ENCODE measurements at regions not wholly inside any gene's neighbourhood (a gene's known extent, or its start where the extent isn't known, plus 50 kb on each side); places are given as distances from the start of the nearest gene placed in this dataset.

DNA sequence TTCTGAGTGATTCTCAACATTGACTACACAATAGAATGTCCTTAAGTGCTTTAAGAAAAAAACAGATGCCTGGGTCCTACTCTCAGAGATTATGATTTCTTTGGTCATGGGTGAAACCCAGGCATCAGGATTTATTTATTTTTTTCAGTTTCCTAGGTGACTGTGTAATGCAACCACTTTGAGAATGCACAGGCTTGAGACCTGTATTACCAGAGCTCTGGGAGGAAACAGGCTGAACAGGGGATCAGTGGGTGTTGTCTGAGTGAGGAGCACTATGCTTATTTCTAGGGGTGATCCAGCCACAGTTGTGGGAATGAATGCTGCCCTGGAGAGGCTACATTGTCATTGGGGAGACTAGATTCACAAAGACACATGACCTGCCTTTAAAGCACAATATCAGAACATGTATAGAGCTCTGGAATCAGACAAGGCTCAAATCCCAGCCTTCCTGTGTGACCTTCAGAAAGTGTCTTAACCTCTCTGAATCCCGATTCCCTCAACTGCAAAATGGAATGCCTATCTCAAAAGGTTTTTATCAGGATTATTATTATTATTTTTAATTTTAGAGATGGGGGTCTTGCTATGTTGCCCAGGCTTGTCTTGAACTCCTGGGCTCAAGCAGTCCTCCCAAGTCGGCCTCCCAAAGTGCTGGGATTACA is 61.6 kb upstream of the PRPS1 start:
- TF ChIP-seq YY1 (IDR thresholded peaks at IDR 0.05; ENCODE audit: low read depth): no peak
- no peak for TF ChIP-seq ZBTB7A (IDR thresholded peaks at IDR 0.05; ENCODE audit: low read depth)
- no peak for TF ChIP-seq CREB1 (IDR thresholded peaks at IDR 0.05; ENCODE audit: low read depth)

DNA sequence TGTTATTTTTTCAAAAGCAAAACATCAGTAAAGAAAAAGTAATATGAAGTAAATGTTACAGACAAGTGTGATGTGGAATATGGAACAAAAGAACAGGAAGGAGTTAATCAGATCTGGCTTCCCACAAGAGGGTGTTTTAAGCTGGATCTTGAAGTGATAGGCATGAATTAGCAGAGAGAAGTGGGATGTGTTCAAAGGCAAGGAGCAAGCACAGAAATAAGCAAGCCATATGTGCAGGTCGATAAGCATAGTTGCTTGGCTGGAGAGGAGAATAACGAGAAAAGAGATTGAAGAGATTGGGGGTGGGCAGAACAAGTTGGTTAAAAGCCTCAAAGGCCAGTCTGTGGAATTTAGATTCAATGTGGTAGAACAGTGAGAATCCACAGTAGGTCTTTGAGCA is 60.9 kb upstream of the PRPS1 start:
- no peak for TF ChIP-seq FOXM1 (IDR thresholded peaks at IDR 0.05; ENCODE audit: borderline replicate concordance, low read depth)
- no peak for TF ChIP-seq EGR1 (IDR thresholded peaks at IDR 0.05)
- TF ChIP-seq RAD21 (IDR thresholded peaks at IDR 0.05; ENCODE audit: low read depth): no peak
- TF ChIP-seq TEAD4 (IDR thresholded peaks at IDR 0.05): no peak
- TF ChIP-seq, protein P1, sequence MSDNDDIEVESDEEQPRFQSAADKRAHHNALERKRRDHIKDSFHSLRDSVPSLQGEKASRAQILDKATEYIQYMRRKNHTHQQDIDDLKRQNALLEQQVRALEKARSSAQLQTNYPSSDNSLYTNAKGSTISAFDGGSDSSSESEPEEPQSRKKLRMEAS (IDR thresholded peaks at IDR 0.05): no peak
- no peak for TF ChIP-seq EP300 (IDR thresholded peaks at IDR 0.05; ENCODE audit: borderline replicate concordance)
- no peak for TF ChIP-seq CEBPB (IDR thresholded peaks at IDR 0.05)

DNA sequence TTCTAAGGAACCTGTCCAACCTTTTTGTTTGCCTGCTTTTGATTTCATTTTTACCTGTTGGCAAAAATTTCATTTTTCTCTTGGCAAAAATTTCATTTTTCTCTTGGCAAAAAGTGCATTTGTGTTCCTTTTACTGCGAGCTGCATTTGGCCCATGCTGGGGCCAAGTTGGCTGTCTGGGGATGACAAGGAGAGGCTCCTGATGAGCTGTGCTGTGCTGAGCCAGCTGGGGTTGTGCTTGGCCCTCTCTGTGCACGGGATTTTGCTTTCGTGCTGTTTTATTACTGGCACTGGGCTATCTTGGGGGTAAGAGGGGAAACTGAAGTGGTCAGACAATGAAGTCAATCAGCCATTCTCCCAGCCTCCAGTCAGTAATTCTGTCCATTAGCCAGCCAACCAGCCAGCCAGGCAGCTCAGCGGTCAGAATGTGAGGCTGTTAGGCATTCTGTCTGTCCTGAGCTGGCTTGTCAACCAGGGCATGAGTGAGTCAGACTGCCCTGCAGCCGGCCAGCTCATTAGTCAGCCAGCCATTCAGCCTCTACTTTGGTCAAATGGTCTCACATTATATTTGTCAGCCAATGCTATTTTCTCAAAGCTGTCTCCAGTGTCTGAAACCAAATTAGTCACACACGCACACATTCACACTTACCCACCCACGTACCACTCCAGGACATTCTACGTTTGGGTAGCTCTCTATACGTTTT is 56.9 kb upstream of the PRPS1 start:
- TF ChIP-seq, protein P2, sequence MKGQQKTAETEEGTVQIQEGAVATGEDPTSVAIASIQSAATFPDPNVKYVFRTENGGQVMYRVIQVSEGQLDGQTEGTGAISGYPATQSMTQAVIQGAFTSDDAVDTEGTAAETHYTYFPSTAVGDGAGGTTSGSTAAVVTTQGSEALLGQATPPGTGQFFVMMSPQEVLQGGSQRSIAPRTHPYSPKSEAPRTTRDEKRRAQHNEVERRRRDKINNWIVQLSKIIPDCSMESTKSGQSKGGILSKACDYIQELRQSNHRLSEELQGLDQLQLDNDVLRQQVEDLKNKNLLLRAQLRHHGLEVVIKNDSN (IDR thresholded peaks at IDR 0.05): no peak
- TF ChIP-seq TCF12 (IDR thresholded peaks at IDR 0.05; ENCODE audit: low read depth) (no peak), TEAD4 (IDR thresholded peaks at IDR 0.05) (no peak), FOXM1 (IDR thresholded peaks at IDR 0.05; ENCODE audit: borderline replicate concordance, low read depth) (no peak), NFIC (IDR thresholded peaks at IDR 0.05) (no peak), RAD21 (IDR thresholded peaks at IDR 0.05; ENCODE audit: low read depth) (no peak), CREB1 (IDR thresholded peaks at IDR 0.05; ENCODE audit: low read depth) (no peak), CEBPB (IDR thresholded peaks at IDR 0.05) (no peak), TAF1 (IDR thresholded peaks at IDR 0.05; ENCODE audit: low read depth) (no peak), EGR1 (IDR thresholded peaks at IDR 0.05) (no peak), YY1 (IDR thresholded peaks at IDR 0.05; ENCODE audit: low read depth) (no peak), EP300 (IDR thresholded peaks at IDR 0.05; ENCODE audit: borderline replicate concordance) (no peak), ZBTB7A (IDR thresholded peaks at IDR 0.05; ENCODE audit: low read depth) (no peak)
- TF ChIP-seq, protein P1 (IDR thresholded peaks at IDR 0.05): no peak

DNA sequence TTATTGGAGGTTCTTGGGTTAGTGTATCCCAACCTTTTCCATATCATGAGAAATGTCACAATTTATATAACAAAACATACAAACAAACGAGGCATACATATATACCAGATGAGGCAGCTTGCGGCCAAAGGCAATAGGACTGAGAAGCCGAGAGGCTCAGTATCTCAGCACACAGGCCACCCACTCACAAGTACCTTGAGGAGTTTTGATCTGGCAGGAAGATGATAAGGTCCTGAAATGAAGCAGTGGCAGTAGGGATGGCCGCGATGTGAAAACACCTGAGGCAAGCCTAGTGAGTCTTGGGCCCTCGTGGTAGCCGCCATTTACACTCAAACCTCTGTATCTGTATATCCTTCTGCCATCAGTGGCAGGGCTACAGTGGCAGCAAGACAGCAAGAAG is 55.3 kb upstream of the PRPS1 start:
- no peak for TF ChIP-seq CEBPB (IDR thresholded peaks at IDR 0.05)
- TF ChIP-seq, protein P2 (IDR thresholded peaks at IDR 0.05): no peak
- no peak for TF ChIP-seq YY1 (IDR thresholded peaks at IDR 0.05; ENCODE audit: low read depth)
- TF ChIP-seq ZBTB7A (IDR thresholded peaks at IDR 0.05; ENCODE audit: low read depth): no peak
- no peak for TF ChIP-seq TEAD4 (IDR thresholded peaks at IDR 0.05)
- TF ChIP-seq EP300 (IDR thresholded peaks at IDR 0.05; ENCODE audit: borderline replicate concordance): no peak
- no peak for TF ChIP-seq TAF1 (IDR thresholded peaks at IDR 0.05; ENCODE audit: low read depth)
- TF ChIP-seq, protein P1 (IDR thresholded peaks at IDR 0.05): no peak
- no peak for TF ChIP-seq CREB1 (IDR thresholded peaks at IDR 0.05; ENCODE audit: low read depth)
- TF ChIP-seq NFIC (IDR thresholded peaks at IDR 0.05): no peak
- TF ChIP-seq FOXM1 (IDR thresholded peaks at IDR 0.05; ENCODE audit: borderline replicate concordance, low read depth): no peak
- TF ChIP-seq, protein P3, sequence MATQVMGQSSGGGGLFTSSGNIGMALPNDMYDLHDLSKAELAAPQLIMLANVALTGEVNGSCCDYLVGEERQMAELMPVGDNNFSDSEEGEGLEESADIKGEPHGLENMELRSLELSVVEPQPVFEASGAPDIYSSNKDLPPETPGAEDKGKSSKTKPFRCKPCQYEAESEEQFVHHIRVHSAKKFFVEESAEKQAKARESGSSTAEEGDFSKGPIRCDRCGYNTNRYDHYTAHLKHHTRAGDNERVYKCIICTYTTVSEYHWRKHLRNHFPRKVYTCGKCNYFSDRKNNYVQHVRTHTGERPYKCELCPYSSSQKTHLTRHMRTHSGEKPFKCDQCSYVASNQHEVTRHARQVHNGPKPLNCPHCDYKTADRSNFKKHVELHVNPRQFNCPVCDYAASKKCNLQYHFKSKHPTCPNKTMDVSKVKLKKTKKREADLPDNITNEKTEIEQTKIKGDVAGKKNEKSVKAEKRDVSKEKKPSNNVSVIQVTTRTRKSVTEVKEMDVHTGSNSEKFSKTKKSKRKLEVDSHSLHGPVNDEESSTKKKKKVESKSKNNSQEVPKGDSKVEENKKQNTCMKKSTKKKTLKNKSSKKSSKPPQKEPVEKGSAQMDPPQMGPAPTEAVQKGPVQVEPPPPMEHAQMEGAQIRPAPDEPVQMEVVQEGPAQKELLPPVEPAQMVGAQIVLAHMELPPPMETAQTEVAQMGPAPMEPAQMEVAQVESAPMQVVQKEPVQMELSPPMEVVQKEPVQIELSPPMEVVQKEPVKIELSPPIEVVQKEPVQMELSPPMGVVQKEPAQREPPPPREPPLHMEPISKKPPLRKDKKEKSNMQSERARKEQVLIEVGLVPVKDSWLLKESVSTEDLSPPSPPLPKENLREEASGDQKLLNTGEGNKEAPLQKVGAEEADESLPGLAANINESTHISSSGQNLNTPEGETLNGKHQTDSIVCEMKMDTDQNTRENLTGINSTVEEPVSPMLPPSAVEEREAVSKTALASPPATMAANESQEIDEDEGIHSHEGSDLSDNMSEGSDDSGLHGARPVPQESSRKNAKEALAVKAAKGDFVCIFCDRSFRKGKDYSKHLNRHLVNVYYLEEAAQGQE (IDR thresholded peaks at IDR 0.05; ENCODE audit: low read depth): no peak
- TF ChIP-seq TCF12 (IDR thresholded peaks at IDR 0.05; ENCODE audit: low read depth): no peak
- no peak for TF ChIP-seq RAD21 (IDR thresholded peaks at IDR 0.05; ENCODE audit: low read depth)
- no peak for TF ChIP-seq EGR1 (IDR thresholded peaks at IDR 0.05)

DNA sequence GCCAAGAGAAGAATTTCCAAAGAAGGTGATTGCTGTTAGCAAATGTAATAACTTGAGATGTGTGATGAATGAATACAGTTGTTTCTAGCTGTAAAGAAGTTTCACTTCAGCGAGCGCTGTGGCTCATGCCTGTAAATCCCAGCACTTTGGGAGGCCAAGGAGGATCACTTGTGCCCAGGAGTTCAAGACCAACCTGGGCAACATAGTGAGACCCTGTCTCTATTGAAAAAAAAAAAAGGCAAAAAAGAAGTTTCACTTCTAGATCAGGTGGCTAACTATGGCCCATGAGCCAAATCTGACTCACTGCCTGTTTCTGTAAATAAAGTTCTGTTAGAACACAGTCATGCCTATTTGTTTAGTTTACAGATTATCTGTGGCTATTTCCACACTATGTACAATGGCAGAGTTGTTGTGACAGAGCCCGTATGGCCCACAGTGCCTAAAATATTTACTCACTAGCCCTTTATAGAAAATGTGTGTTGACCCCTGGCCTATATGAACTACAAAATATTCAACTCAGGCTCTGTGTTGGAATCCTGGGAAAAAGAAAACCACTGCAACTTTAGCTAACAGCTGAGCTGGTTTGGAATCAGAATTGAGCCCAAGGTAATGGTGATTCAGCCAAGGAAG is 54.1 kb upstream of the PRPS1 start:
- TF ChIP-seq ZBTB7A (IDR thresholded peaks at IDR 0.05; ENCODE audit: low read depth) (no peak), TCF12 (IDR thresholded peaks at IDR 0.05; ENCODE audit: low read depth) (no peak), NFIC (IDR thresholded peaks at IDR 0.05) (no peak), EGR1 (IDR thresholded peaks at IDR 0.05) (no peak), YY1 (IDR thresholded peaks at IDR 0.05; ENCODE audit: low read depth) (no peak), EP300 (IDR thresholded peaks at IDR 0.05; ENCODE audit: borderline replicate concordance) (no peak), TEAD4 (IDR thresholded peaks at IDR 0.05) (no peak), FOXM1 (IDR thresholded peaks at IDR 0.05; ENCODE audit: borderline replicate concordance, low read depth) (no peak), CREB1 (IDR thresholded peaks at IDR 0.05; ENCODE audit: low read depth) (no peak), RAD21 (IDR thresholded peaks at IDR 0.05; ENCODE audit: low read depth) (no peak), TAF1 (IDR thresholded peaks at IDR 0.05; ENCODE audit: low read depth) (no peak), CEBPB (IDR thresholded peaks at IDR 0.05) (no peak)
- TF ChIP-seq, protein P1 (IDR thresholded peaks at IDR 0.05): no peak
- TF ChIP-seq, protein P2 (IDR thresholded peaks at IDR 0.05): no peak

Data from Ishikawa (cell line).